Heart right ventricle (tissue), 16 donors: ENCODE measurements at regions not wholly inside any gene's neighbourhood (a gene's known extent, or its start where the extent isn't known, plus 50 kb on each side); places are given as distances from the start of the nearest gene placed in this dataset.

ENCODE experiments used
- ATAC-seq, 8 donors: fragments of 200-7000 bp; cut with Tn5 transposase; one replicate each; pipeline ENCODE4 v1.9.1; 2020; ENCODE audit warnings: mild to moderate bottlenecking in 8 of 8, moderate library complexity in 8 of 8, moderate number of reproducible peaks in 1 of 8
- DNase-seq, 2 donors: peaks; one replicate each; pipeline ENCODE4 v3.0.0-alpha.2; 2020
- H3K27ac ChIP-seq, 10 donors: fragments of 200-600 bp; sonication (generic) in 2 of 10; one replicate each; pipeline versions ENCODE4 v1.5.0 to v1.8.0; 2020 to 2022; ENCODE audit warnings: mild to moderate bottlenecking in 3 of 10
- H3K27me3 ChIP-seq, 7 donors: fragments of 200-600 bp; one replicate each; pipeline ENCODE4 v1.8.0; 2021 to 2022; ENCODE audit warnings: mild to moderate bottlenecking in 2 of 7
- H3K36me3 ChIP-seq, 9 donors: fragments of 200-600 bp; sonication (generic) in 1 of 9; one replicate each; pipeline versions ENCODE4 v1.5.0 to v1.8.0; 2020 to 2022; ENCODE audit warnings: mild to moderate bottlenecking in 2 of 9
- H3K4me1 ChIP-seq, 9 donors: fragments of 200-600 bp; sonication (generic) in 1 of 9; one replicate each; pipeline versions ENCODE4 v1.5.0 to v1.8.0; 2020 to 2022; ENCODE audit warnings: mild to moderate bottlenecking in 4 of 9
- H3K4me3 ChIP-seq, 10 donors: fragments of 200-600 bp; sonication (generic) in 2 of 10; one replicate each; pipeline versions ENCODE4 v1.5.0 to v1.8.0; 2020 to 2022; ENCODE audit warnings: mild to moderate bottlenecking in 7 of 10, moderate library complexity in 2 of 10
- H3K9me3 ChIP-seq, 11 donors: fragments of 200-600 bp in 10 of 11; sonication (generic) in 2 of 11; one replicate each; pipeline versions ENCODE4 v1.5.0 to v1.8.0; 2013 to 2022; ENCODE audit warnings: mild to moderate bottlenecking in 2 of 11, control low read depth in 1 of 11, moderate library complexity in 1 of 11
- CTCF ChIP-seq, 9 donors: fragments of 200-600 bp; sonication (generic) in 2 of 9; IDR thresholded peaks; one replicate each; pipeline versions ENCODE4 v1.5.0 to v1.8.0; 2021 to 2022; ENCODE audit warnings: antibody characterized with exemption in 9 of 9, mild to moderate bottlenecking in 5 of 9, moderate library complexity in 1 of 9
- WGBS, 2 donors: extraction: QIAGEN DNeasy Blood & Tissue Kit; methylation state at CpG; one replicate each; pipeline ENCODE4 v1.1.7; 2013; ENCODE audit warnings: inconsistent platforms in 1 of 2; 5-methylcytosine and 5-hydroxymethylcytosine counted together
- intact Hi-C, 10 donors: fragments of 100-400 bp; cut with DNase I; formaldehyde crosslinking; loops; one replicate each; pipeline versions ENCODE4 v1.11.1 to v1.14.2; 2022
- donor health status: Arrhythmogenic right ventricular cardiomyopathy.
- donor health status: ischemic (EF 13 %, LVEDD 7.1; RV severe dilation, severe dysfunction).
- donor health status: healthy with polysubstance abuse.
- donor health status: DM: no; HTN: yes; CAD: no.
- donor health status: DM: no; HTN: no; CAD: no.
- donor health status: ischemic (EF 25% LVEDD 6.9; RV normal size, moderate dysfunction).
- donor health status: ischemic (EF 25% LVEDD 5.7; RV mildly dilated, moderate dysfunction).
- donor health status: healthy.
- donor health status: DM: yes; HTN: yes; CAD: no.
- donor health status: Ischemic cardiomyopathy.
- donor health status: ischemic (EF 35%, LVEDD 5.7; RV mildly dilated, moderate dysfunction).
- donor health status: nonischemic (EF 11% LVEDD 7.7; RV severe dilation, severe dysfunction).
- donor health status: DM: yes; HTN: yes; CAD: no.
- donor health status: PGD.
- donor health status: ischemic (EF 29% LVEDD 5.4; RV normal size, mild dysfunction).
- donor health status: nonischemic (EF 23%, LVEDD 6.1; RV moderate dilation, normal function).

- intact Hi-C loops: loop anchor here in 1 of 10 donors (5.0 kb wide), 1 partner anchor 1698 kb away; no protein-coding TSS in a partner anchor
- Histone ChIP-seq H3K27me3 (peaks cover 0 to 9% (median 0%) of the 10 kb centered on the region in 7 donors), H3K27ac (no peak overlapping the region), H3K4me1 (no peaks in the 10 kb centered on the region), H3K9me3 (peaks cover 0 to 42% (median 7%) of the 10 kb centered on the region in 11 donors), H3K36me3 (no peaks in the 10 kb centered on the region), H3K4me3 (no peak overlapping the region)
- 27 to 33% methylated on average over 2 of the region's 2 CpGs for WGBS, 2 donors
- no peak for ATAC-seq
- no peak for TF ChIP-seq CTCF (IDR thresholded peaks at IDR 0.05)
- DNase-seq: no peak
Measured at GRCh38 chr2:119104414-119104813, 54.1 kb downstream of the C1QL2 start.

DNA sequence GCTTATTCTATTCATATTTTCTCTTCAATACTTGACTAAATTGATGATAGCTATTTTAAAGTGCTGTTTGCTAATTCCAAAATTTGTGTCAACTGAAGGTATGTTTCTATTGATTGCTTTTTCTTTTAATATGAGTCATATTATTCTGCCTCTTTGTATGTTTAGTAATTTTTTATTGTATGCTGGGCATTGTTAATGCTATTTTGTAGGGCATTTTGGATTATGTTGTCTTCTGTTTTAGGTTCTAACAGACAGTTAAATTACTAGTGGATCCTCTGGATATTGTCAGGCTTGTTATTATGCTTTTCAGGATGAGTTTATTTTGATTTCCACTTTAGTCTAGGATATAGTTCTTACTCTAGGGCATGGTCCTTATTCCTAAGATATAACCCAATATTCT is 55.6 kb downstream of the C1QL2 start:
- no peak for DNase-seq
- no peak overlapping the region for H3K4me3 ChIP-seq
- H3K27me3 ChIP-seq: peaks cover 0 to 4% (median 0%) of the 10 kb centered on the region in 7 donors
- H3K27ac ChIP-seq: no peak overlapping the region
- TF ChIP-seq CTCF (IDR thresholded peaks at IDR 0.05): no peak
- no peaks in the 10 kb centered on the region for H3K4me1 ChIP-seq
- H3K36me3 ChIP-seq: no peaks in the 10 kb centered on the region
- intact Hi-C loops: loop anchor here in 1 of 10 donors (5.0 kb wide), 1 partner anchor 1699 kb away; no protein-coding TSS in a partner anchor
- H3K9me3 ChIP-seq: peaks cover 0 to 42% (median 7%) of the 10 kb centered on the region in 11 donors
- ATAC-seq: no peak

DNA sequence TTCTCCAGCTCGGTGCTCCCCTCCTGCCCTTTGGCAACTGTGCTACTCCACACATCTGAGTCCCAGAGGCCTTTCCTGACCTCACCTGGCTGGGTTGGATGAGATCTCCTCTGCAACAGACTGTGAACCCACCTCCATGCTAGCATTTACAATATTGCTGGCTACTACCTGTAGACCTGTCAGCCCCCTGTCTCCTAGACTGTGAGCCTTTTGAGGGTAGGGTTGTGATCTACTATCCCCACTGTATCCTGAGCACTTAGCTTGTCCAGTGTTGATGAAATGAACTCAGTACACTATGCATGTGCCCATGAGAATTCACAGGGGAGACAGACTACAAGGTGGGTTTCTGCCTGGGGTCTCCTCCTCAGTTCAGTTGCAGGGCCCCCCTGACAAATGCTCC is 70.1 kb downstream of the C1QL2 start:
- Histone ChIP-seq H3K4me1 (peaks cover 0 to 12% (median 0%) of the 10 kb centered on the region in 9 donors), H3K4me3 (no peak overlapping the region), H3K9me3 (peaks cover 0 to under 1% (median 0%) of the 10 kb centered on the region in 11 donors), H3K36me3 (no peaks in the 10 kb centered on the region), H3K27ac (no peak overlapping the region), H3K27me3 (peaks cover 0 to 4% (median 0%) of the 10 kb centered on the region in 7 donors)
- DNase-seq (no peak), ATAC-seq (no peak)
- WGBS, 2 donors: 73 to 76% methylated on average over 1 of the region's 1 CpG
- intact Hi-C loops: no loop called here
- no peak for TF ChIP-seq CTCF (IDR thresholded peaks at IDR 0.05)

DNA sequence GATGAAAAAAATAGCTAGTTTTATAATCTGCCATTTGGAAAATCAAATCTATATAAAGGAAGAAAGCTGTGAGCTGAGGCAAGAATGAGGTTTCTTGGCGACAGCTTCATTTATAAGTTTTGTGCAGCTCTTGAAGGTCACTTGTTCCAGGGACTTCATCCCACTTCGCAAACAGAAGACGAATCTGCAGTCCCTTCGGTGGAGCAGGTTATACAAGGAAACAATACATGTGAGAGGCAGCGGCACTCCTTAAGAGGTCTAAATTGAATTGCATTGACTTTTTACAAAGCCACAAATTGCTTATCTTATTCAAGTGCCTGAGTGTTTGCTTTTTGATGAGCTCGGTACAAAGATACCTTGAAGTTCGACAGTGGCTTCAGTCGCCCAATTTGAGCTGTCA is 72.2 kb downstream of the C1QL2 start:
- WGBS, 2 donors: 57 to 61% methylated on average over 8 of the region's 8 CpGs
- Histone ChIP-seq H3K4me3 (no peak overlapping the region), H3K27ac (no peak overlapping the region), H3K9me3 (peaks cover 0 to 4% (median 0%) of the 10 kb centered on the region in 11 donors), H3K27me3 (peaks cover 0 to 4% (median 0%) of the 10 kb centered on the region in 7 donors), H3K4me1 (peaks cover 0 to 12% (median 0%) of the 10 kb centered on the region in 9 donors), H3K36me3 (no peaks in the 10 kb centered on the region)
- no peak for DNase-seq
- no peak for TF ChIP-seq CTCF (IDR thresholded peaks at IDR 0.05)
- ATAC-seq: no peak
- intact Hi-C loops: no loop called here
